Fibroblast of lung (primary cell): ENCODE measurements at regions not wholly inside any gene's neighbourhood (a gene's known extent, or its start where the extent isn't known, plus 50 kb on each side); places are given as distances from the start of the nearest gene placed in this dataset.

Experiments used
- CTCF ChIP-seq, 2 donors: IDR thresholded peaks in 1 of 2; conservative IDR thresholded peaks in 1 of 2; 1 replicate in 1 of 2; 2 replicates in 1 of 2; pipeline ENCODE4 v1.5.1; 2011 to 2012; ENCODE audit warnings: low read length in 2 of 2, control low read depth in 1 of 2, inconsistent platforms in 1 of 2, low read depth in 1 of 2, mild to moderate bottlenecking in 1 of 2
- EZH2 ChIP-seq: IDR thresholded peaks from 2 replicates; pipeline ENCODE4 v1.5.1; 2012; ENCODE audit warnings: low read length, control low read depth, mild to moderate bottlenecking; ENCODE audit errors: missing control alignments

GRCh38 chr3:193835414-193835813 lies 242.4 kb downstream of the OPA1 start:
- TF ChIP-seq EZH2 (no peak), CTCF (conservative IDR thresholded peaks at IDR 0.05 in 1 of 2, IDR thresholded peaks at IDR 0.05 in 1 of 2; ENCODE audit: low read depth in 1 of 2, low read length in 2 of 2) (no peak)
